GM12873 (cell line): ENCODE measurements at regions not wholly inside any gene's neighbourhood (a gene's known extent, or its start where the extent isn't known, plus 50 kb on each side); places are given as distances from the start of the nearest gene placed in this dataset.

Source experiments
- CTCF ChIP-seq: IDR thresholded peaks from 2 replicates; pipeline ENCODE4 v1.5.1; 2012; ENCODE audit warnings: low read depth, mild to moderate bottlenecking, moderate library complexity, low read length, control low read depth; ENCODE audit not compliant: insufficient read depth; ENCODE audit errors: missing control alignments

GRCh38 chr15:70532531-70533186, 230.7 kb downstream of the UACA start:
- no peak for TF ChIP-seq CTCF

GRCh38 chr15:70531576-70531975, 231.8 kb downstream of the UACA start:
- TF ChIP-seq CTCF, result no peak

GRCh38 chr15:70530906-70531305, 232.5 kb downstream of the UACA start:
- no peak for TF ChIP-seq CTCF

GRCh38 chr15:70530503-70530902, 232.9 kb downstream of the UACA start:
- TF ChIP-seq CTCF, result no peak

- TF ChIP-seq CTCF, result no peak
Observed at GRCh38 chr15:70530017-70530499, 233.3 kb downstream of the UACA start.

GRCh38 chr15:70528816-70529215, 234.5 kb downstream of the UACA start:
- TF ChIP-seq CTCF, result no peak

- TF ChIP-seq CTCF, result no peak
Observed at GRCh38 chr15:70528270-70528706, 235.1 kb downstream of the UACA start.

- no peak for TF ChIP-seq CTCF
Observed at GRCh38 chr15:70526974-70527325, 236.4 kb downstream of the UACA start.
